Type B pancreatic cell (in vitro differentiated cells): ENCODE measurements at regions not wholly inside any gene's neighbourhood (a gene's known extent, or its start where the extent isn't known, plus 50 kb on each side); places are given as distances from the start of the nearest gene placed in this dataset.

Source experiments
- DNase-seq: peaks from one replicate; pipeline ENCODE4 v3.0.0; 2021; ENCODE audit warnings: mixed read lengths; ENCODE audit not compliant: unreplicated experiment; ENCODE audit errors: extremely low spot score
- H3K27ac Mint-ChIP-seq: 2 replicates; pipeline ENCODE4 v1.8.0; 2021; ENCODE audit warnings: mild to moderate bottlenecking, mixed read lengths
- H3K27me3 Mint-ChIP-seq: 2 replicates; pipeline ENCODE4 v1.8.0; 2021; ENCODE audit warnings: mixed read lengths
- H3K36me3 Mint-ChIP-seq: 2 replicates; pipeline ENCODE4 v1.8.0; 2021; ENCODE audit warnings: mixed read lengths
- H3K4me1 Mint-ChIP-seq: one replicate; pipeline ENCODE4 v1.8.0; 2021; ENCODE audit warnings: mixed read lengths; ENCODE audit not compliant: unreplicated experiment
- H3K4me3 Mint-ChIP-seq: 2 replicates; pipeline ENCODE4 v1.8.0; 2021; ENCODE audit warnings: mild to moderate bottlenecking, mixed read lengths
- H3K9me3 Mint-ChIP-seq: 2 replicates; pipeline ENCODE4 v1.8.0; 2021; ENCODE audit warnings: mixed read lengths
- CTCF ChIP-seq: fragments of 200-600 bp; sonication (generic); conservative IDR thresholded peaks from 2 replicates; pipeline ENCODE4 v1.5.0; 2021; ENCODE audit warnings: antibody characterized with exemption, mild to moderate bottlenecking

GRCh38 chr2:51213826-51214225, 181.9 kb upstream of the NRXN1 start:
- H3K4me3 Mint-ChIP-seq, result no peak overlapping the region
- no peak overlapping the region for H3K27ac Mint-ChIP-seq
- no peak for DNase-seq
- no peak for TF ChIP-seq CTCF
- no peaks in the 10 kb centered on the region for H3K27me3 Mint-ChIP-seq
- H3K36me3 Mint-ChIP-seq, result no peaks in the 10 kb centered on the region
- no peaks in the 10 kb centered on the region for H3K4me1 Mint-ChIP-seq
- H3K9me3 Mint-ChIP-seq, result no peaks in the 10 kb centered on the region

GRCh38 chr2:51212374-51212773, 180.4 kb upstream of the NRXN1 start:
- H3K27me3 Mint-ChIP-seq, result no peaks in the 10 kb centered on the region
- no peak overlapping the region for H3K27ac Mint-ChIP-seq
- DNase-seq, result no peak
- H3K4me1 Mint-ChIP-seq, result peaks cover 4% of the 10 kb centered on the region
- no peak overlapping the region for H3K4me3 Mint-ChIP-seq
- no peaks in the 10 kb centered on the region for H3K36me3 Mint-ChIP-seq
- H3K9me3 Mint-ChIP-seq, result no peaks in the 10 kb centered on the region
- no peak for TF ChIP-seq CTCF

- TF ChIP-seq CTCF, result no peak
- no peaks in the 10 kb centered on the region for H3K9me3 Mint-ChIP-seq
- H3K36me3 Mint-ChIP-seq, result no peaks in the 10 kb centered on the region
- H3K4me3 Mint-ChIP-seq, result no peak overlapping the region
- H3K27me3 Mint-ChIP-seq, result no peaks in the 10 kb centered on the region
- peaks cover 4% of the 10 kb centered on the region for H3K4me1 Mint-ChIP-seq
- DNase-seq, result no peak
- no peak overlapping the region for H3K27ac Mint-ChIP-seq
Measured at GRCh38 chr2:51208521-51208920, 176.6 kb upstream of the NRXN1 start.

GRCh38 chr2:51201295-51201694, 169.4 kb upstream of the NRXN1 start:
- H3K4me1 Mint-ChIP-seq, result no peaks in the 10 kb centered on the region
- no peak for TF ChIP-seq CTCF
- no peak overlapping the region for H3K27ac Mint-ChIP-seq

GRCh38 chr2:51194656-51195055, 162.7 kb upstream of the NRXN1 start:
- Mint-ChIP-seq H3K27me3 (no peaks in the 10 kb centered on the region), H3K36me3 (no peaks in the 10 kb centered on the region), H3K4me3 (no peak overlapping the region), H3K4me1 (no peaks in the 10 kb centered on the region), H3K9me3 (no peaks in the 10 kb centered on the region), H3K27ac (no peak overlapping the region)
- no peak for DNase-seq
- no peak for TF ChIP-seq CTCF

More at GRCh38 chr2:51201295-51201694, 169.4 kb upstream of the NRXN1 start:
- DNase-seq, result no peak
- no peaks in the 10 kb centered on the region for H3K27me3 Mint-ChIP-seq
- H3K36me3 Mint-ChIP-seq, result no peaks in the 10 kb centered on the region
- H3K9me3 Mint-ChIP-seq, result no peaks in the 10 kb centered on the region
- no peak overlapping the region for H3K4me3 Mint-ChIP-seq

GRCh38 chr2:51170273-51170672, 138.3 kb upstream of the NRXN1 start:
- no peaks in the 10 kb centered on the region for H3K27me3 Mint-ChIP-seq
- H3K27ac Mint-ChIP-seq, result no peak overlapping the region
- H3K36me3 Mint-ChIP-seq, result no peaks in the 10 kb centered on the region
- no peaks in the 10 kb centered on the region for H3K9me3 Mint-ChIP-seq
- no peak overlapping the region for H3K4me3 Mint-ChIP-seq
- DNase-seq, result no peak
- no peaks in the 10 kb centered on the region for H3K4me1 Mint-ChIP-seq
- TF ChIP-seq CTCF, result no peak
